PFSK-1 (cell line): ENCODE measurements at regions not wholly inside any gene's neighbourhood (a gene's known extent, or its start where the extent isn't known, plus 50 kb on each side); places are given as distances from the start of the nearest gene placed in this dataset.

Source experiments
- FOXP2 ChIP-seq: optimal IDR thresholded peaks from 2 replicates; pipeline ENCODE3; 2011; ENCODE audit warnings: borderline replicate concordance, control low read depth, inconsistent platforms; ENCODE audit not compliant: insufficient read depth; ENCODE audit errors: extremely low read length, extremely low read depth
- POLR2AphosphoS5 ChIP-seq: IDR thresholded peaks from 2 replicates; pipeline ENCODE4 v1.6.1; 2012; ENCODE audit warnings: low read depth, mild to moderate bottlenecking, control low read depth, low read length, moderate library complexity
- SIN3A ChIP-seq: IDR thresholded peaks from 2 replicates; pipeline ENCODE4 v1.6.1; 2012; ENCODE audit warnings: mild to moderate bottlenecking, low read length, moderate library complexity, borderline replicate concordance; ENCODE audit not compliant: insufficient read depth
- TAF1 ChIP-seq: IDR thresholded peaks from 2 replicates; pipeline ENCODE4 v1.6.1; 2012; ENCODE audit warnings: low read length, control low read depth, borderline replicate concordance; ENCODE audit not compliant: insufficient read depth
- TF ChIP-seq, protein P1 (sequence below), 2 experiments: IDR thresholded peaks; 2 replicates each; pipeline versions ENCODE4 v1.6.1 to v1.8.0; 2011 to 2012; ENCODE audit warnings: low read depth in 2 of 2, low read length in 2 of 2, control low read depth in 1 of 2, inconsistent platforms in 1 of 2, mild to moderate bottlenecking in 1 of 2, moderate library complexity in 1 of 2; ENCODE audit not compliant: insufficient read depth in 1 of 2

DNA sequence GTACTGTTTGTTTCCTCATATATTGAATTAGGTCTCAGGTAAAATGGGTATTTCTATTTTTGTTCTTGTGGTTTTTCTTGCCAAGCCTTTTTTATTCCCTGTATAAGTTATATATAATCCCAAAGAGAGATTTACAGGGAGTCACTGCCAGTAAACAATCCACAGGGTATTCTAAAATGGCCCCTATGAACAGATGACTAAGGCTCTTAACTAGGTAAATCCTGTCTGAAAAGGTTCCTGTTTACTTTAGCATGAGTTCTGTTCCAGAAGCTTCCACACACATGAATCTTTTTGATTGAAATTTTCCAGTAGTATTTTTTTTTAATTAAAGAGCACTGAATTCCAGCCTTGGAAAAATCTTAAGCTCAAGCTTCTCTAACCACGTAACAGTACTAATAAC lies 552.8 kb upstream of the CCDC179 start:
- no peak for TF ChIP-seq POLR2AphosphoS5
- no peak for TF ChIP-seq SIN3A
- no peak for TF ChIP-seq TAF1
- TF ChIP-seq, protein P1, sequence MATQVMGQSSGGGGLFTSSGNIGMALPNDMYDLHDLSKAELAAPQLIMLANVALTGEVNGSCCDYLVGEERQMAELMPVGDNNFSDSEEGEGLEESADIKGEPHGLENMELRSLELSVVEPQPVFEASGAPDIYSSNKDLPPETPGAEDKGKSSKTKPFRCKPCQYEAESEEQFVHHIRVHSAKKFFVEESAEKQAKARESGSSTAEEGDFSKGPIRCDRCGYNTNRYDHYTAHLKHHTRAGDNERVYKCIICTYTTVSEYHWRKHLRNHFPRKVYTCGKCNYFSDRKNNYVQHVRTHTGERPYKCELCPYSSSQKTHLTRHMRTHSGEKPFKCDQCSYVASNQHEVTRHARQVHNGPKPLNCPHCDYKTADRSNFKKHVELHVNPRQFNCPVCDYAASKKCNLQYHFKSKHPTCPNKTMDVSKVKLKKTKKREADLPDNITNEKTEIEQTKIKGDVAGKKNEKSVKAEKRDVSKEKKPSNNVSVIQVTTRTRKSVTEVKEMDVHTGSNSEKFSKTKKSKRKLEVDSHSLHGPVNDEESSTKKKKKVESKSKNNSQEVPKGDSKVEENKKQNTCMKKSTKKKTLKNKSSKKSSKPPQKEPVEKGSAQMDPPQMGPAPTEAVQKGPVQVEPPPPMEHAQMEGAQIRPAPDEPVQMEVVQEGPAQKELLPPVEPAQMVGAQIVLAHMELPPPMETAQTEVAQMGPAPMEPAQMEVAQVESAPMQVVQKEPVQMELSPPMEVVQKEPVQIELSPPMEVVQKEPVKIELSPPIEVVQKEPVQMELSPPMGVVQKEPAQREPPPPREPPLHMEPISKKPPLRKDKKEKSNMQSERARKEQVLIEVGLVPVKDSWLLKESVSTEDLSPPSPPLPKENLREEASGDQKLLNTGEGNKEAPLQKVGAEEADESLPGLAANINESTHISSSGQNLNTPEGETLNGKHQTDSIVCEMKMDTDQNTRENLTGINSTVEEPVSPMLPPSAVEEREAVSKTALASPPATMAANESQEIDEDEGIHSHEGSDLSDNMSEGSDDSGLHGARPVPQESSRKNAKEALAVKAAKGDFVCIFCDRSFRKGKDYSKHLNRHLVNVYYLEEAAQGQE (IDR thresholded peaks at IDR 0.05; ENCODE audit: insufficient read depth in 1 of 2, low read depth in 2 of 2, low read length in 2 of 2), result no peak
- no peak for TF ChIP-seq FOXP2
